Erythroblast (primary cell): ENCODE measurements at regions not wholly inside any gene's neighbourhood (a gene's known extent, or its start where the extent isn't known, plus 50 kb on each side); places are given as distances from the start of the nearest gene placed in this dataset.

Experiments
- GATA1 ChIP-seq: IDR thresholded peaks from 2 replicates; pipeline ENCODE4 v1.6.1; 2011; ENCODE audit warnings: low read depth, mild to moderate bottlenecking, control low read depth, low read length, moderate library complexity
- POLR2A ChIP-seq: IDR thresholded peaks from 2 replicates; pipeline ENCODE4 v1.6.1; 2011; ENCODE audit warnings: mild to moderate bottlenecking, low read length

- TF ChIP-seq POLR2A = no peak
- no peak for TF ChIP-seq GATA1
Measured at GRCh38 chr5:98065261-98065909, 708.1 kb upstream of the RGMB start.
